GM19397 (cell line): ENCODE measurements at regions not wholly inside any gene's neighbourhood (a gene's known extent, or its start where the extent isn't known, plus 50 kb on each side); places are given as distances from the start of the nearest gene placed in this dataset.

Experiments
- ATAC-seq: cut with Tn5 transposase; IDR thresholded peaks from one replicate; pipeline ENCODE4 v1.9.1; 2021; ENCODE audit warnings: mild to moderate bottlenecking, moderate library complexity; ENCODE audit not compliant: unreplicated experiment

- no peak for ATAC-seq
Measured at GRCh38 chr3:124273651-124274050, 281.7 kb upstream of the ROPN1 start.

DNA sequence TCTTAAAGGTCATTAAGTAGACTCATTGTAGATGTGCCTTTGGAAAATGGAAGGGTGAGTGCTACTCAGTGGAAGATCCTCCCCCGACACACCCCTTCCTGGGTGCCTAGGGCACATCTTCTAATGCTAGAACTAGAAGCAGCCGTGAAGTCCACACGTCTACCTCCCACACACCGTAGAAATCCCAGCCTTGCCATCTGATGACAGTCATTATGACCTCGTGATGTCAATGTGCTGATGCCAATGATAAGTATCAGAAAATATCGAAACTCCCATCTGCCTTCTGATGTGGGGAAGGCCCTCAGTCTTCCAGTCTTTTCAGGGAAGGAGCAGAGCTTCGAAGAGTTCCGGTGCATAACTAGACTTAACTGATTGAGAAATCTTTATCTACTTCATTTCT lies 282.1 kb upstream of the ROPN1 start:
- ATAC-seq = no peak

- ATAC-seq = no peak
Measured at GRCh38 chr3:124275412-124275811, 283.5 kb upstream of the ROPN1 start.

- no peak for ATAC-seq
Measured at GRCh38 chr3:124276133-124276532, 284.2 kb upstream of the ROPN1 start.

- ATAC-seq = no peak
Measured at GRCh38 chr3:124276539-124277143, 284.7 kb upstream of the ROPN1 start.

- ATAC-seq = no peak
Measured at GRCh38 chr3:124277144-124277890, 285.4 kb upstream of the ROPN1 start.

GRCh38 chr3:124281453-124282316 lies 289.8 kb upstream of the ROPN1 start:
- ATAC-seq = no peak

DNA sequence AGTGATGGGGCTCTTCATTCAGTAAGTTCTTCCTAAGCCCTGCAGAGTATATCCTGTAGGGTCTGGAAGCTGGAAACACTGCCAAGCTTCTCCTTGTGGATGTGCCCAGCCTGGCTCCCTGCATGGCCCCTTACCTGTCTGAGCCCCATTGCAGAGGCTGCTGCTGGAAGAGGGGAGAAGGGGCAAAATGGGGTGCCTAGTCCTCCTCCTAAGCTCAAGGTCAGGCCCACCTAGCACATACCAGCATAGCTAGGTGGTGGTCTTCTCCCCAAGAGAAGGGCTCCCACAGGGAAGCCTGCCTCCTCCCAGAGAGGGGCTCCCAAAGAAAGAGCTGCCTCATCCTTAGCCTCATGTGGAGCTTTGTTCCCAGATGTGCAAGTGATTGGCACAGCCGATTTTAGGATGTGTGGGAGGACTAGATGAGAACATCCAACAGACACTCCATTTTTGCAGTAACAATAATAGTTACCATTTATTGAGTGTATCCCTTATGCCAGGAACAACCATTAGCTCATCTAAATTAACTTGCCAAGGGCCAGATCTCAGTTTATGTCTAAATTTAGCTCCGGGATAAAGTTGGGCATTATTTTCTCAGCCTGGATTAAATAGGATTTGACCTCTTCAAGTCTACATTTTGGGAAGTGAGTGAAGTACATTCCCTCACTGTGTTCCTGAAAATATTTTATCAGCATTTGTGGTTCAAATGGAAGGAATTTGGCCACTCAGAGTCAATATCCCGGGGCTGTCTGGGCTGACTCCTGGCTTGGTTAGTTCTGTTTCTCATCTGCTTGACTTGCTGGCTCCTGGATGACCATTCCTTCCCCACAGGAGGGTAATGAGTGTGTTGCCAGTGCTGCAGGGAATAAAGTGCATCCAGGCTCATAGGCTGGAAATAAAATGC lies 291.1 kb upstream of the ROPN1 start:
- no peak for ATAC-seq

DNA sequence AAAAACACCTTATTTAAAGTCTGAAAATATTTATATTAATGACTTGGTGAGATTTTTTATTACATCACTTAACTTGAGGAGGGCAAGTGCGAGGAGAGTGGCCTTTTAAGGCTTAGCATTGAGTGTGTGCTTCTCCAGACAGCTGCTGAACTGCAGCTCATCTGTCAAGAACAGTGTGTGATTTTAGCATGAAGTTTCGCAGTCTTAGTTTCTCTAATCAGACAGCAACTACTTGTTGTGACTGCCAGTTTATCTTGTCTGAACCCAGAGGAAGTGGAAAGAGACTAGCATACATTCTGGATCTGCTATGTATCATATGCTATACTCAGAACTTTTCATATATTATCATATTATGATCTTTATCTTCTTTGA lies 291.7 kb upstream of the ROPN1 start:
- ATAC-seq = no peak

DNA sequence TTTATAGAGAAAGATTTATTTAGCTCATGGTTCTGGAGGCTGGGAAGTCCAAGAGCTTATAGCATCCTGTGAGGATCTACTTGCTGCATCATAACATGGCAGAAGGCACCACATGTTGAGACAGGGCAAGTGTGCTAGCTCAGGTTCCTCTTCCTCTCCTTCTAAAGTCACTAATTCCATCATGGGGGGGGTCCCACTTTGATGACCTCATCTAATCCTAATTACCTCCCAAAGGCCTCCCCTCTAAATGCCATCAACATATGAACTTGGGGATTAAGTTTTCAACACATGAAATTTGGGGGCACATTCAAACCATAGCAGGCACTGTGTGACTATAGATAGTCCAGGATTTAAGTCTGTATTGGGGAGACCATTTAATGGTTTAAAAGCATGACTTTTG lies 297.1 kb upstream of the ROPN1 start:
- ATAC-seq = no peak

- ATAC-seq = no peak
Measured at GRCh38 chr3:124291008-124291407, 299.1 kb upstream of the ROPN1 start.

GRCh38 chr3:124292329-124292728 lies 300.4 kb upstream of the ROPN1 start:
- no peak for ATAC-seq

DNA sequence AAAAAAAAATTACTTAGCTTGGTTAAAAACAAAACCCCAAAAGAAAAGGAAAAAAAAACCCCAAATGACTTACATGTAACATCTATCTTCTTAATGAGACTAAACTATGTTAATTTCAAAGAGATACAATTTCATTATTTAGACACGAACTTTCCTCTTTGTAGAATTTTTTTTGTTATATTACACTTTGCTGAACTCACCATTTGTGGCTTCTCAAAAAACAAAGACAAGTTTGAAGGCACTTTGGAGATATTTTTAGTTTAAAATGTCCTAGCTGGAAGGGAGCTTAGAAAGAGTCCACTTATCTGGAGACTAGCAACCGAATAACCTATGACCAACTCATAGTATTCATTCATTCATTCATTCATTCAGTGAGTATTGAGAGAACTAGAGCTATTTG lies 301.7 kb upstream of the ROPN1 start:
- ATAC-seq = no peak

DNA sequence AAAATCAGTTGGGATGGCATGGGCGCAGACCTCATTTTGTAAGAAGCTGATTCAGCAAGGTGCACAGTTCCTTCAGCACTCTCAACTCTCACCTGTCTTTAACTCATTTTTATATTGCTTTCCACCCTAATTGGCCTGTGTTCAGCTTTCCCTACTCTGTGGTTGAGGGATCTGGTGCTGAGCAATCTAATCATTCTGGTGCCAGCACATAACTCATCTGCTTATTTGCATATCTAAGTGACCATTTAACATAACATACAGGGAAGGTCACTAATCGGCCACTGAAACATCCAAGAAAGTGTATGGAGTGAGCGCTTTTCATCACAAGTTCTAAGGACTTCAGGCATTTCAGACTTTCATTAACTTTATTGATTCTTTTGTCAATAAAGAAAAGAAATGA lies 303.4 kb upstream of the ROPN1 start:
- no peak for ATAC-seq

DNA sequence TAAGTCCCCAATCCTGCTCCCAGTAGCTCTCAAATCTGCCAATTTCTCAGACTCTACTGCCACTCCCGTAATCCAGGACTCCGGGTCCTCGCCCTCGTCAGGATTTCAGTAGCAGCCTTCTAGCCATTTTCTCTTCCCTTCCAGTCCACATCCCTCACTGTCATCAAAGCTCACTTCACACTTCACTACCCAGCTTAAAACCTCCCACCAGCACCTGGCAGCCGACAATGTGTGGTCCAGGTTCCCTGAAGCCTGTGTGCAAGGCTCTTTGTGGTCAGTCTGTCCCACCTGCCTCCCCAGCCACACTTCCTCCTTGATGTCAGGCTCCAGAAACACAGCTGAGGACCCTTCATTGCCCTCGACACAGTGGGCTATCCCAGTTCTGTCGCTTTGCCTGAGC lies 304.5 kb upstream of the ROPN1 start:
- no peak for ATAC-seq

- no peak for ATAC-seq
Measured at GRCh38 chr3:124297062-124297980, 305.4 kb upstream of the ROPN1 start.

GRCh38 chr3:124298301-124298700 lies 306.4 kb upstream of the ROPN1 start:
- ATAC-seq = no peak

DNA sequence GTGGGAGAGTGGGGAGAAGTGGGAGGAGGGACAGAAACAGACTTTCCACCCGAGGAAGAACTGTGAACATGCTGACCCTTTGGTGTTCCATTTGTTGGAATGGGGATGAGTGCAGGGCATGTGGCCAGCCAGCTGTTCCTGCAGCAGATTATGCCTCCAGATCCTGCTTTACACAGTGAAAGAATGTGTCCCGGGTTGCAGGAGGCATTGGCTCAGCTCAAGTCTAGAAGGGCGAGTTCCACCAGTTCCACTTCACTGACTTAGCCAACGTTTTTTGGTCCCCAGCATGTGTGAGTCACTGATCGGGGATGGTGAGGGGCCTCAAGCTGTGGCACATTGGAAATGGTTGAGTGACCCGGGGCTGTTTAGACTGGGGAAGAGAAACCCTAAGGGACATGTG lies 307.0 kb upstream of the ROPN1 start:
- no peak for ATAC-seq

- no peak for ATAC-seq
Measured at GRCh38 chr3:124299831-124300230, 307.9 kb upstream of the ROPN1 start.

DNA sequence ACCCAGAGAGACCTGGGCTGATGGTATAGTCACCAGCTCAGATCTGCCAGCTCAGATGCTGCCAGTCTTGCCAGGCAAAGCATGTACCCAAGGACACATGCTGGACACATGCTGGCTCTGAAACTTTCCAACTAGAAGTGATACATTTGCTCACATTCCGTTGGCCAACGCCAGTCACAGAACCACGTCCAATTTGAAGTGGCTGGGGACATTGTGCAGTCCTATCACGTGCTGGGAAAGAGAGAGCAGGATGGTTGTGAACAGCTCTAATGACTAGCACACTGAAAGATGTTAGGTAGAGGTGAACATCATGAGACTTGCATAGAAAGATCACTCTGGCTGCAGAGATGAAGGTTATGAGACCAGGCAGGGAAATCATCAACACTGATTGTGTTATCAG lies 308.5 kb upstream of the ROPN1 start:
- ATAC-seq = no peak
